Muscle of arm (tissue), 1 donor: ENCODE measurements at regions not wholly inside any gene's neighbourhood (a gene's known extent, or its start where the extent isn't known, plus 50 kb on each side); places are given as distances from the start of the nearest gene placed in this dataset.

Experiments
- DNase-seq: peaks from one replicate; pipeline ENCODE4 v3.0.0-alpha.2; 2013

DNA sequence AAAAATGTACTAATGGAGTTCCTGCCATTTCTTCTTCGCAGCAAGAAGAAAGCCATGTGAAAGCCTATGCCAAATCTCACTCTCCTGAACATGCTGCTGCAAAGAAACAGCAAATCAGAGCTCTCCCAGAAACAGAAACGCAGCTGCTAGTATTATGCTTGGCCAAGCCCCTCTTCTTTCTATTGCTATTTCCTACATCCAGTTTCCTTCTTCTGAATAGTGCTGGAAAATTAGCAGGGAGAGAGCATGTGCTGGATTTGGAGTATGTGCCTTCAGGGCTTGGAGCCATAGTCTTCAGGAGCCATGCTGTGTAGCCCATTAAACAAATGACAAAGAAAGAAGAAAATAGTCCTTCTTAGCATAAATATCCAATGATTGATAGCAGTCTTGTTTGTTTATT is 852.0 kb upstream of the PHF14 start:
- peak; percentile 44 for DNase-seq

DNA sequence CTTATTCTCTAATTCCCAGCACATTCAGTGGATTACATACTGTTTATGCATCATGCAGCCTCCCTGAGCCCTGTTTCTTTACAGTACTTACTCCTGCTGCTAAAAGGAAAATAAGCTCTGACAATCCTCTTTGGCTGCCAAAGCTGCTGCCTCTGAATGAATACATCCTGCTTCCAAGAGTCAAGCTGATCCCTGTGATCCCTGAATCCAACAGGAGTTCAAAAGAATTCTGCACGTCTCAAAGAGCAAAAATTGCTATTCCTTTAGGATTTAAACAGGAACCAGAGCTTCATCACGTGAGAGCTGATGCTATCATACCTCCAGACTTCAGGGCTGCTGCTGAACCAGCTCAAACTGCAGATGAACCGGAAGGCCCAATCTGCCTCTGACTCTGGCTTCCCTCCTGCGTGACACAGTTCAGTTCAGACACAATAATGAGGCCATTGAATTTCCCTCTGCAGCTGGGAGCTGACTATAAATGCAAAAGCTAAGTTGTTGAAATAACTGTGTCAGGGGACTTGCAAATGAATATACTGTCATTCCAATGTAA is 851.0 kb upstream of the PHF14 start:
- peak; percentile 78 for DNase-seq

GRCh38 chr7:10128748-10129147 is 844.9 kb upstream of the PHF14 start:
- peak; percentile 1 for DNase-seq

GRCh38 chr7:10138087-10138854 is 835.4 kb upstream of the PHF14 start:
- no peak for DNase-seq

DNA sequence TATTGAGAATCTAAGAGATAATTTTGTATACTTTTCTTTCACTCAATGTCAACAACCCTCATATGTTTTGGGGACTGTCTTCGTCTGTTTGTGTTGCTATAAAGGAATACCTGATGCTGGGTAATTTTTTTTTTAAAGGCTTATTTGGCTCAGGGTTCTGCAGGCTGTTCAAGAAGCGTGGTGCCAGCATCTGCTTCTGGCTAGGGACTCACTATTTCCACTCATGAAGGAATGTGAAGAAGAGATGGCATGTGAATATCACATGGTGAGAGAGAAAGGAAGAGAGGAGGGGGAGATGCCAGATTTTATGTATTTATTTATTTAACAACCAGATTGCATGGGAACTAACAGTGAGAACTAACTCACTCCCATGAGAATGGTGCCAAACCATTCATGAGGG is 827.4 kb upstream of the PHF14 start:
- no peak for DNase-seq

GRCh38 chr7:10156972-10157371 is 816.7 kb upstream of the PHF14 start:
- no peak for DNase-seq

DNA sequence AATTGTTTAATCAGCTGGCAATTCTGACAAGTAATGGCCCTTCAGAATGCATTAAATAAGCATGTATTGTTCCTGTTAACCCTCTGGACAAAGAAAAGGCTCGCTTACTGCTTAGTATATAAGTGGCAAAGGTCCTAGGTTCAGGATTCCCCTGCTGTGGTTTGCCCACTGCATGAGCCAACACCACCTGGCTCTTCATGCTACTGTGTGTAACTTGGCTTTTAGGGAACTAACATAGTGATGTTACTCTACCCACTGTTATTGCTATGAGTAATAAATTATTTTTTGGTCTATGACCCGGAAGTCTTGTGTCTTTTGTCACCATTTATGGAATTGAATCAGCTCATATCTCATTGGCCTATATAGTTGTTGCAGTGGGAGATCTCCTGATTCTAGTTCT is 791.7 kb upstream of the PHF14 start:
- no peak for DNase-seq

- no peak for DNase-seq
Measured at GRCh38 chr7:10192074-10192473, 781.6 kb upstream of the PHF14 start.

DNA sequence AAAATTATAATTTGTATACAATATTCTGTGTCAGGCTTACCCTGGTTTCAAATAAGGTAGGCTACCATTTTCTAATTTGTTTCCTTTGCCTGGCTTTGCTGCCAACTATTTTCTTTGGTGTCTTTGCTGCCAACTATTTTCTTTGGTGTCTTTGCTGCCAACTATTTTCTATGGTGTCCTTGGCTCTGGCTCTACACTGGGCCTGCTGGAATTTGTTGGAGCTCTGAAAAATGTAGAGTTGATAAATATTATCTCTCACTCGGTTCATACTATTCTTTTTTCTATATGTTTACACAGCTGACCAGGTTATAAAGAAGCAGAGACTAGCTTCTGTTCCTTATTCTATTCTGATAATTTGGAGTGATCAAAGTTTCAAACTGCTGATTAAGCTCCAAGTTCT is 768.0 kb upstream of the PHF14 start:
- no peak for DNase-seq

- no peak for DNase-seq
Measured at GRCh38 chr7:10210000-10210399, 763.7 kb upstream of the PHF14 start.

DNA sequence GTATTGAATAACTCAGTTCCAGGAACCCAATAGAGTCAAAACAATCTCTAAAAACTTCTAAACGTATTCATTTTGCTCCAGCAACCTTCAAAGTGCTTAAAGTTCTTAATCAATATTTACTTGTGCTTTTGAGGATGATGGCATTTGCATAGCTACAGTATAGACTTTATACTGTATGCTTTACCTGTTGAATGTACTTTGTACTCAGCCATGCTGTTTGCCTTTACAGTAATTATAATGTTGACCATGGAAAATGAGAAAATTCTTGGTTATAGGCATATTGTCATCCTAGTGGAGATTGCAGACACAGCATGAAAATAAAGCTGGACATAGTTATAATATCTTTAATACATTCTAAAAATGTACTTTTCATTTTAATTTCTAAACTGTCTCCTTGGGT is 762.7 kb upstream of the PHF14 start:
- DNase-seq, result no peak

DNA sequence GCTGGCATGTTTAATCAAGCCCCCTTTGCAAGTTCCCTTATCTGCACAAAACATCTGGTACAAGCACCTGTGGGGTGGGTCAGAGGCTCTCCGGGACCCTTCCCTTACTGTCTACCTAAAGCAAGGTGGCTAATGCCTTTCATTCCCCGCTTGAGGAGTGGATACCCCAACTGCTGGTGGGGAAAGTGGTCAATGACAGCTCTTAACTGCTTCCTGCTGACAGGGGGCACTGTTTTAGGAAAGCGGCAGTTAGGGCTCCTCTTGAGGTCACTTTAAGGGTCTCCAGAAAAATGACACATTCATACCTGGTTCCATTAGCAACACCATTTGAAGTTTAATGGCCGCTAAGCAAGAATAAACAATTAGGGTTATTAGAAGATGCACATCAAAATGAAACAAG is 761.8 kb upstream of the PHF14 start:
- DNase-seq, result no peak

- DNase-seq, result no peak
Measured at GRCh38 chr7:10212649-10213048, 761.0 kb upstream of the PHF14 start.

DNA sequence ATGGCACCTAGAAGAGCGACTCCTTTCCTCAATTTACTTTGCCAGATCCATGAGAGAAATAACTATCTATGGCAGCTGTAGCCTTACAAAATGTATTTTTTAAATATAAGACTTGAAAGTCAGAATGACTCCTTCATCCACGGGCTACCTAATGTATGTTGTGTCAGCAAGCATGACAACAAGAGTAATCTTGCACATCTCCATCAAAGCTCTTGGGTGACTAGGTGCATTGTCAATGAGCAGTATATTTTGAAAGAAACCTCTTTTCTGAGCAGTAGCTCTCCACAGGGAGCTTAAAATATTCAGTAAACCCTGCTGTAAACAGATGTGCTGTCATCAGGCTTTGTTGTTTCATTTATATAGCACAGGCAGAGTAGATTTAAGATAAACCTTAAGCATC is 757.2 kb upstream of the PHF14 start:
- DNase-seq, result no peak

- DNase-seq, result no peak
Measured at GRCh38 chr7:10221084-10221483, 752.6 kb upstream of the PHF14 start.

GRCh38 chr7:10222976-10223375 is 750.7 kb upstream of the PHF14 start:
- DNase-seq, result peak; percentile 51

- peak; percentile 70 for DNase-seq
Measured at GRCh38 chr7:10225275-10225674, 748.4 kb upstream of the PHF14 start.

DNA sequence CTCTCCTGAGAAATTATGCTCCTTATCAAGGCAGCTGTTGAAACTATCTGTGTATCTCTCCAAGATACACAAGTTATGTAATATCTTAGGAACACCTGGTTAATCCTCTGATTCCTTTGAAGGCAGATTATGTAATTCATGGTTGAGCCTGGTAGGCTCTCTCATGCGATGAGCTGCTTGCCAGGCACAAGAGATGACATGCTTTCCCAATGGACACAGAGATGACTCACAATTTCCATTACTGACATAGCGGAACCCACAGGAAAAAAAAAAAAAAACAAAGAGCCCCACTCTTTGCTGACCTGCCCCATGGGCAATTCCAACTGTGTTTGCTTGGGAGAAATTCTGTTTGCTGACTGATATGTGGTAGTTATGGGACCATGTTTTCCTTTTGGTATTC is 736.4 kb upstream of the PHF14 start:
- DNase-seq, result no peak

DNA sequence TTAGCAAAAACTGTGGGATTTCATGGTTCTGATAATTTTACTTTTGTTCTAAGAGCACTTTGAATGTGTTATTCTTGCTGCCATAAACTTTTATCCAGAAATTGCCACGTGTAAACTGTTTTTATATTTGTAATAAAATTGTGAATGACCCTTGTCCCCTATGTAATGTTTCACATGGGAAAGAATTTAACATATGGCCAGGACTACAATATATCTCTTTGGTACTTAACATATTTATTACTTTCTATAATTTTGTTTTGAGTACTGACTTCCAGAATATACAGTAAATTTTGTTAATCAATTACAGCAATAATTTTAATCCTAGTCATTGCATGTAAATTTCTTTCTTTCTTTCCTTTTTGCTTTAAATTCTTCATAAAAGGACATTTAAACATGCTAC is 735.0 kb upstream of the PHF14 start:
- no peak for DNase-seq

GRCh38 chr7:10239695-10240345 is 733.9 kb upstream of the PHF14 start:
- DNase-seq, result no peak

GRCh38 chr7:10245406-10245805 is 728.3 kb upstream of the PHF14 start:
- DNase-seq, result no peak

- DNase-seq, result no peak
Measured at GRCh38 chr7:10257438-10257837, 716.2 kb upstream of the PHF14 start.

DNA sequence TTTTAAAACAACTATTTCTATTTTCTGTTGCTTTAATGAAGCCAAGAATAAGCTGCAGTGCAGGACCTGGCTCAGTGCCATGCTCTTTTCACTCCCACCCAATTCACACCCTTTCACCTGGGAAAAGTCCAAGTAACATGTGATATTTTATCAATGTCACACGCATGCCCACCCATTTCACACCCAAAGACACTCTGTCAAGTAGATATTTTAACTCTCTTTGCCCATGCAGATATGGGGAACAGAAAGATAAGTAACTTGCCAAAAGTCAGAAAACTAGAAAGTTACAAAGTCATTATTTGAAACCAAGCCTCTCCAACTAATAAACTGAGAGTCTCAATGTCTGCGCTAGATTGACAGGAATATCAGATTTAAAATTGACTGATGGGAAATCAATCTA is 706.7 kb upstream of the PHF14 start:
- no peak for DNase-seq

GRCh38 chr7:10268034-10268433 is 705.6 kb upstream of the PHF14 start:
- DNase-seq, result no peak
